ENCODE measurements at regions not wholly inside any gene's neighbourhood (a gene's known extent, or its start where the extent isn't known, plus 50 kb on each side); places are given as distances from the start of the nearest gene placed in this dataset.

- no peak overlapping the region for H3K4me3 ChIP-seq (ENCODE audit: low read length)
- DNase-seq (ENCODE audit: low read depth), result no peak
- no peak for TF ChIP-seq CTCF (IDR thresholded peaks at IDR 0.05; ENCODE audit: insufficient read depth, low read depth, low read length, missing control alignments)
Observed at GRCh38 chr5:67996596-67996995, 219.0 kb upstream of the PIK3R1 start.

GRCh38 chr5:67992923-67993322, 222.6 kb upstream of the PIK3R1 start:
- DNase-seq (ENCODE audit: low read depth), result no peak
- H3K4me3 ChIP-seq (ENCODE audit: low read length), result no peak overlapping the region
- TF ChIP-seq CTCF (IDR thresholded peaks at IDR 0.05; ENCODE audit: insufficient read depth, low read depth, low read length, missing control alignments), result no peak

- no peak for TF ChIP-seq CTCF (IDR thresholded peaks at IDR 0.05; ENCODE audit: insufficient read depth, low read depth, low read length, missing control alignments)
- no peak overlapping the region for H3K4me3 ChIP-seq (ENCODE audit: low read length)
- DNase-seq (ENCODE audit: low read depth), result peak; percentile 58
Observed at GRCh38 chr5:67989456-67989855, 226.1 kb upstream of the PIK3R1 start.

GRCh38 chr5:67986761-67987160, 228.8 kb upstream of the PIK3R1 start:
- TF ChIP-seq CTCF (IDR thresholded peaks at IDR 0.05; ENCODE audit: insufficient read depth, low read depth, low read length, missing control alignments), result no peak
- H3K4me3 ChIP-seq (ENCODE audit: low read length), result no peak overlapping the region
- no peak for DNase-seq (ENCODE audit: low read depth)

- TF ChIP-seq CTCF (IDR thresholded peaks at IDR 0.05; ENCODE audit: insufficient read depth, low read depth, low read length, missing control alignments), result no peak
- no peak for DNase-seq (ENCODE audit: low read depth)
- H3K4me3 ChIP-seq (ENCODE audit: low read length), result no peak overlapping the region
Observed at GRCh38 chr5:67985686-67986387, 229.7 kb upstream of the PIK3R1 start.

DNA sequence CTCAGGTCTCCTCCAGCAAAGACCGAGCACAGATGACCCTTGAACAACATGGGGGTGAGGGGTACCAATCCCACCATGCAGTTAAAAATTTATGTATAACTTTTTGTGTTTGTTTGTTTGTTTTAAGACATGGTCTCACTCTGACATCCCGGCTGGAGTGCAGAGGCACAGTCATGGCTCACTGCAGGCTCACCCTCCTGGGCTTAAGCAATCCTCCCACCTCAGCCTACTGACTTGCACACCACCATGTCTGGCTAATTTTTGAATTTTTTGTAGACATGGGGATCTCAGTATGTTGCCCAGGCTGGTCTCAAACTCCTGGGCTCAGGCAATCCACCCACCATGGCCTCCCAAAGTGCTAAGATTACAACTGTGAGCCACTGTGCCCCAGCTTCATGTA, 231.0 kb upstream of the PIK3R1 start:
- no peak overlapping the region for H3K4me3 ChIP-seq (ENCODE audit: low read length)
- no peak for DNase-seq (ENCODE audit: low read depth)
- no peak for TF ChIP-seq CTCF (IDR thresholded peaks at IDR 0.05; ENCODE audit: insufficient read depth, low read depth, low read length, missing control alignments)
